Left hindlimb (tissue), 1 donor: ENCODE measurements at regions not wholly inside any gene's neighbourhood (a gene's known extent, or its start where the extent isn't known, plus 50 kb on each side); places are given as distances from the start of the nearest gene placed in this dataset.

Experiments used
- DNase-seq: peaks from one replicate; pipeline ENCODE4 v3.0.0-alpha.2; 2018

DNA sequence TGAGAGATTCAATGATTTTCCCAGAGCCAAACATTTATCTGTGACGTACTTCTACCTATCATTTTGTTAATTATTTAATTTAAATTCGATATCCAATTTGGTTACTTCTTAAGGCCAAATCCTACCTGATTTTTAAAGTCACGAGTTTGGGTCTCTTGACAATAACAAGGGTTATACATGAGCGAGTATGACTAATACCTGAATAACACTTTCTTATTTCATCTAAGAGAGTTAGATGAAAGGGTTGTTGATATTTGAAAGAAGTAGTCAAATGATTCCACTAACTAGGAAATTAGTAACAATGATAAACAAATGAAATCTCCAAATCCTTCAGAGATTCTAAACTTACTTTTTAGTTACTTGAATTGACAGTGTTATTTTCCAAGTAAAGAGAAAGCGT, 1086.9 kb downstream of the XPNPEP1 start:
- DNase-seq, result no peak

DNA sequence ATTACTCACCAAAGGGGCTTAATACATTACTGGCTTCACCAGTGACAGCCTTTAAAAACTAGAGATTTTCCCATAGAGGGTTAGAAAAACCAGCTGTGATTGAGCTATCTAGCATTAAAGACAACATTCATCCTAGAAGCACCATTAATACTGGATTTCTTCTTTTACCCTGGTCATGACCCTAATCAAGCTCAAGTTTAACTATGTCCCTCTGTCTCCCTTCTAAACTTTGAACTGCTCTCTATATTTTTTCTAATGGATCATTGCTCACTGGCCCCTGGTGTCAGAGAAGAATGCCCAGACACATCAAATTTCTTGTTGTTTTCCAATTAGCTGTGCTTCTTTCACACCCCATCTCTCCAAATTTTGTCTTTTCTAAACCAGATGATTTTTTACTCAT, 1101.3 kb downstream of the XPNPEP1 start:
- DNase-seq, result no peak

DNA sequence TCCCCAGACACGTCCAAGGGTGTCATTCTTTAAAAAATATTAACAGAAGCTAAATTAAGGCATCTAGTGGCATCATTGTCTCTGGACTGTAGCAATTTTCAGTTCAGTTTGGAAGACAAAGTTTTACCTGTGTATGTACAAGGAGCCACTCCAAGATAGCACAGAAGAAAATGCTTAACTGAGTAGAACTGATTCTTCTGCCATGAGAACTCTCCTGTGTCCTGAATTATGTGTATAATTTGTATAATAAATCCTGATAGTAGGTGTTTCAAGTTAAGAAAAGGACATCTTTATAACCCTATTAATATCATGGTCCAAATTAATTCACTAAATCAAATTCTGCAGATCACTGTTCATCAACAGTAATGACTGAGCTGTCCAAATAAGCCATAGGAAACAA, 1104.0 kb downstream of the XPNPEP1 start:
- DNase-seq, result no peak

DNA sequence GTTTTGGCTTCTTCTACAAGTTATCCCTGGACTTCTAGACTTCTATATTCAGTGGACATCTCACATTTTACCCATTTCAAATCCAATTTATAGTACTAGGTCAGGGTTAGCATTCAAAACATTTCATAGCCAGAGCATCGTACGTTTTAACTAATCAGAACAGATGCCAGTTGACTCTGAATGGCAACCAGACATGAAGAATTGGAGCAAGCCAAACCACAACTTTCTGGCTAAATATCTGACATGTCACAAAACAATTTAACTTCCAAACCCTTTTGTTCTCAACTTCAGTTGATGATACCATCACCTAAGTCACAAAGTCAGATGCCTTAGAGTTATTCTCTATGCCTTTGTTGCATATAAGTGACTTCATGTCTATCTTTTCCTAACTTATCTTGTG, 1105.7 kb downstream of the XPNPEP1 start:
- DNase-seq, result no peak

DNA sequence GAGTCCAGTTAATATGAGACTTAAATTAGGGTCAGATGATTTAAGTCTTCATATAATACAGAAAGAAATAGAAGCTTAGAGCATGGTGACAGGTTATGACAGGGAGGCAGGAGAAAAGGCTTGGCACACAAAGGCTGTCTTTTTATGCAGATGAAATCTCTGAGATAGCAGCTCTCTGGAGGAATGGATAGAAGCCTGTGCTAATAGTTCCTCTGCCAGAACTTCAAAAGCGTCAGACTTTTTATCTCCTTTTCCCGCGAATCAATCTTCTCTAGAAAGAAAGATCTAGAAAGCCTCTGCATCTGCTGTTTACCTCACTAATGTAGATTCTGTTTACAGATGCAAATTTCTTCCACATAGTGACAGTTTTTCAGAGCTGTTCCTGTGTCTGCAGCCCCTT, 1106.2 kb downstream of the XPNPEP1 start:
- DNase-seq, result no peak

DNA sequence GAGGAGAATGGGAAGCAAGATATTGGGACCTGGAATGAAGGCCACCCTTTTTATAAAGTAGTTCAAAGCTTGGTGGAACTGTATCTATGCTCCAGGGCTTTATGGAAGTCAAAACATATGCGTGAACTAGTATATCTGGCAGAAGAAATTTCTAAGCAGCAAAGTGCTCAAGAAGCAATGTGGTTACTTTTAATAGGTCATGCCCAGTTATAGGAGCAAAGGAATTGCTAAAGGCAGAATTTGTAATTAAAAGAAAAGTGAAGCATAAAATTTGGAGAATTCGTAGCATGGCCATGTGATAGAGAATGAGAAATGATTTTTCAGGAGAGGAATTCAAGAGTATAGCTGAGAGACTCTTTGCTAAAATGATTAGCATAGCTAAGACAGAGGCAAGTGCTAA, 1110.4 kb downstream of the XPNPEP1 start:
- no peak for DNase-seq

DNA sequence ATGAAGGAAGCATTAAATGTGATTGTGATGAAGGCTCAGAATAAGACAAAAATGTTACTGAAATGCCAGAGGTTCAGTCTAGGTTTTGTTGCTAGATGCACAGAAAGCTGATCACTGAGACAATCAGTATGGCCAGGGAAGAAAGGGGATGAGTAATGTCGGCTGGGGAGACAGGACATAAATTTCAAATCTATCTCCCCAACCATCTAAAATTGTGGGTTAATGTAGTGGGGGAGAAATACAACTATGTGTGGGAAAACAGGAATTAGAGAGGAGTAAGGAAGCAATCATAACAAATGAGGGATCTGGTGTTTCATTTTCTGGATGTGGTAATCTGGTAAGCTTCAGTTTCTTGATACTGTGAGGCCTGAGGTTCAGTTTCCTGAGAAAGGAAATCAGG, 1111.0 kb downstream of the XPNPEP1 start:
- DNase-seq, result no peak

DNA sequence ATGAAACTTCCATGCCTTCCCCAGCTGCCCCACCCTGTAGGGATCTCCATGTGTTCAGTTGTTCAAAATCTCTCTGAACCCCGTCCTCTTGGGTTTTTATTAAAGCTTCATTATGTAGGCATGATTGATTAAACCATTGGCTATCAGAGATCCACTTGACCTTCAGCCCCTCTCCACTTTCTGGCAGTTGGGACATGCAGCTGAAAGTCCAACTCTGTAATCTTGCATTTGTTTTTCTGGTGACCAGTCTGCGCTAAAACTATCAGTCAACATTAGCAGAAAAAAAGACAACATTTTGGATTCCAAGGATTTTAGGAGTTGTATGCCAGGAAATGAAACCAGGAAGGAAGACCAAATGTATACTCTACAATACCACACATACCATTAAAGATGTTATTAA, 1115.1 kb downstream of the XPNPEP1 start:
- no peak for DNase-seq

DNA sequence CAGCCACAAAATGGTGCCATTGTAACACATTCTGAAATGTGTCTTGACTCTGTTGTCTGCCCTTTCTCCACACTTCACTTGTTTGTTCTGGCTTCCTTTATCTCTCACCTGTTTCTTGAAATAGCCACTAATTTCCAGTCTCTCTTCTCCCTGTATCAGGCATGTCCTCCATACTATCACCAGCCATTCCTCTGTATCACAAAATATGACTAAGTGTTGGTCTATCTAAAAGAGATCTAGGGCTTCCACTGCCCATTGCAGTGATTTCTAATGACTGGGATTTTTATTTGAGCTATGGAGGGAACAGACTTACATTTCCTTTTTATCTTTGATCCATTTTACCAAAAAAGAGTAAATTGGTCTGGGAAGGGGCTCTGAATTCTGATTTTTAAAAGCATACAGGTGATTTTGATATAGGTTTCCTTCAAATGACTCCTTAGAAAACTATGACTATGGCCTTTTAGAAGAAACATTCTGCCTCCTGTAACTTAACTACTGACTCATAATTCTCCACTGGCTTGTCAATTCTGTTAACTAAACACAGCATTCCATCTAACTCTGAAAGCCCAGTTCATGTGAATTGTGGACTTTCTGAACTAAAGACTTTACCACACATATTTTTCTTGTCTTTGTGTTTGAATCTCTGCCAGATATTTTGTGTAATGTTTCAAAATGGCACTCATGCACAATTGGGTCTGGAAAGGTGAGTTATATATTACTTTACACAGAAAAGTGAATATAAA, 1121.4 kb downstream of the XPNPEP1 start:
- DNase-seq, result no peak

DNA sequence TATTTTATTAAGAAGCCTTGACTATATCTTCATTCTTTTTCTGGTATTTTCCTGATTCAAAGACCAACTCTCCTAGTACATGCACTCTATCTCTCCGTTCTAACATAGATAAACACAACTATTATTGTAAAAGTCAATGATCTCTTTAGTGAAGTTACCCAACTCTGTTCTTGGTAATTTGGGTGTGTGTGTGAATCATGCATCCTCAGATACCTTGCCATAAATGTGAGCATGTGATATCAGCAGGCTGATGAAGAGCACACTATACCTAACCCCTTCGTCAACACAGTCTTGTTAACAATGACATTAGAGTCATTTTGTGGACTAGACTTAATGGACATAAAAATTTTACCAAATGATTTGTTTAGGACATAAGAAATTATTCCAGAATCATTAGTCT, 1122.1 kb downstream of the XPNPEP1 start:
- no peak for DNase-seq

DNA sequence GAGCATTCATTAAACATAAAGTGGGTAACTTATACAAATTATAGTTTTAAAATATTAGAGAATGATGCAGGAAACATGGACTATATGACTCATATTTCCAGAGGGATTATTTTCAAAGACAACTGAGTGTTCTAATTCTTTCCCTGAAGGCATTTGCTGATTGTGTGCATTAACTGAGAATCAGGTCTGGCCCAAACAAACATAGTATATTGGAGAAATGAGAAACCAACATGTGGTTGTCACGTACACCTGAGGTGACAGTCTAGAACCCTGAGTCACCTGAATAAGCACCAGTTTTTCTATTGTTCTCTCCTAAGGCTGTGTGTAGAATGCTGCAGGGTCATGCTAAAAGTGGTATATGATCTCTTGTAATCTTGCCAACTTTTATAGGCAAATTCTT, 1125.7 kb downstream of the XPNPEP1 start:
- DNase-seq, result no peak

DNA sequence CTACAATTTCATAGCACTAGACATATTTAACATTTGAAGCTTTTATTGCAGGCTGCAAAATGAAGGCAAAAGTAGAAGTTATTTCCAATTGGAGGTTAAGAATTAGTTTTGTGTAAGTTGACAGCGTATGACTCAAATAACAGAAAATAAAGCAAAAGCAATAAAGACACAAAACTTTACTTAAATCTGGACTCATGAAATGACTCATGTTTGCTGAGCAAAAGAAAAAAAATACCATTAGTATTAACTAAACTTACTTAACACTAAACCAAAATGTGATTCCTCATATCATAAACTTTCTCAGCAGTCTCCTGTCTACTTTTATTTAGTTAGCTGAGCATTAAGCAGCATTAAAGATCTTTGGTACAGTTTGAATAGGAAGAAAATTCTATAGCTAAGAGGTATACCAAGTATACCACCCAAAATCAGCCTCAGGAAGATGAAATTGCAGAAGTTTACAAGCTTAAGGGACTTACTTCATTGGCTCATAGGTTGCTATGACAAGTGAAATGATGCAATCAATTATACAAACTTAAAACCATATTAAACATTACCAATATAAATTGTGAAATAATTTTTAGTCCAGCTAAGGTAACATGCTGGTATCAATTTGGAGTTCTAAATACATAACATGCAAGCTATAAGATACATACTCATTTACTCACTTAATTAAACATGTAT, 1131.4 kb downstream of the XPNPEP1 start:
- DNase-seq, result no peak

DNA sequence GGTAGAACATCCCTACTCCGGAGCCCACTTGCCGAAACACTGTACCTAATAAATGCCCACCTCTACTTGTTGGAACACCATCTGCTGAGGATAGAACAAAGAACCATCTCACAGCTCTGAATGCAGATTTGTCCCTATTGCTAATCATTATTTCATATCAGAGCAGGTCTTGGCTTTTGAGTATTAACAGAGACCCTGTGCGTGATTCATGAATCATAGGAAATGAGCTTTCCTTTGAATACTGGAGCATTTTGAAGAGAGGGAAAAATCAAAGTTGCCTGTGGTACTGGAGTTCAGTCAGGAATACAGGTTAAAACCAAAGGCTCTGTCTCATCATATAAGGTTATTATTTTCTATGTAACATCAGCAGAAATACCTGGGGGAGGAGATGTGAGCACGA, 1132.3 kb downstream of the XPNPEP1 start:
- DNase-seq, result no peak

DNA sequence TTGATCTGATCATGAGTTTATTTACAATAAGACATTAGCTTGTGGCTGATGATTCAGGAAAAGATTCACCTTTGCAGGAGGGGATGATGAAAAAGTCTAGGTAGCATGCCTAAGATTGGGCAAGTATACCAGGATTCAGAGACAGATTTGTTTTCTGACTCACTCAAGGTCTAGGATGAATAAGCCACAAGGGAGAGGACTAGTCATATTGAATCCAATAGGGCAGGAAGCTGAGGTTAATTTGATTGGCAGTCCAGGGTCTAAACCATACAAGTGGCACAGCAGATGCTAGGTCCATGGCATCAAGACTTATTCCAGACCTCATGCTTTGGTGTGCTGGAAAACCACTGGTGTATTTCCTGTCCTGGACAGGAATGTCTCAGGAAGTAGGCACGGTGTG, 1133.4 kb downstream of the XPNPEP1 start:
- DNase-seq, result no peak

DNA sequence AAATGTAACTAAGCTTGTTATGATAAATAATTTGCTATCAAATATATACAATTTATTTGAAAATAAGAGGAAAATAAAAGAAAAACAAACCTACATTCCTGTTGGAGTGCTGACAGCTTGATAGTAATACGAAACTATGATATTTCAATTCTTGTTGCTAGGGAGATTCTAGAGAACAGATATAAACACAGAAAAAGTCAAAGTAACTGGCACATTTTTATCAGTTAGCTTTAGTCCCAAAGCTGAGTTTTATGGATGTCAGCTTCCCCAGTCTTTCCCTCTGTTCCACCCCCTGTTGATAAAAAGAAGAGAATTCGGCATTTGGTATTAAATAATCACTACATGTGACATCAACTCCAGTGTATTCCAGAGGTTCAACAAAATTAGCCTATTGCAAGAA, 1134.0 kb downstream of the XPNPEP1 start:
- DNase-seq, result no peak

DNA sequence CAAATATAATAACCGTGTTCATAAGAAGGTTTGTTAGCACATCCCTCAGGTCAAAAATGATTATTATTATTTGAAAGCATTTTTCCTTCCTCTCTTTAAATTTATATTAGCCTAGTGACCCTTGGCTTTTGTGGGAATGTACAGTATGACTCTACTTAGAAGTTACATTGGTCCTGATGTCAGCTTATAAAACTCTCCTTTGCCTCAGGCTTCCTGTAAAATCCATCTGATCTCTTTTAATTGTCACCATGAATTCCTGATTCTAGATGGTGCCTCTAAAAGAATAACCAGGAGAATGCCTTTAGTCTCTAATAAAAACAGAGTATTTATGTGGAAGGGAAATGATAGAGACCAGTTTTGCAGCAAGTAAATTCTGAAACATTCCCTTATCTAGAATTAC, 1134.4 kb downstream of the XPNPEP1 start:
- no peak for DNase-seq

DNA sequence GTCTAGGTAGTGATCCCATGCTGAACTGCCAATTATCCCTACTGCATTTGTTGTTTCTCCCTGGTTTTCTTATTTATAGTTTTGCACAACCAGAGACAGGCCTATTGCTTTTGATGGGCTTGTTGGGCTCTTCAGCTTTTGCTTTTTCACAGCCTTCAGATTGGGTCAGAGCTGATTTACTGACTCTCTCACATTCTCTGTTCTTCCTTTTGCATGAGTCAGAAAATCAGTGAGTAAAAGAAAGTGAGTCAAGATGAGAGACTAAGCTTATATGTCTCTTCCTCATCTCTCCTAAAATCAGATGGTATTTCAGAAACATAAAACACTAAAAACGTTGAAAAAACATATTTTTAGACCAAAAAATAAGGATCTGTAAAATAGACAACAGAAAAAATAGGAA, 1135.4 kb downstream of the XPNPEP1 start:
- DNase-seq, result no peak

DNA sequence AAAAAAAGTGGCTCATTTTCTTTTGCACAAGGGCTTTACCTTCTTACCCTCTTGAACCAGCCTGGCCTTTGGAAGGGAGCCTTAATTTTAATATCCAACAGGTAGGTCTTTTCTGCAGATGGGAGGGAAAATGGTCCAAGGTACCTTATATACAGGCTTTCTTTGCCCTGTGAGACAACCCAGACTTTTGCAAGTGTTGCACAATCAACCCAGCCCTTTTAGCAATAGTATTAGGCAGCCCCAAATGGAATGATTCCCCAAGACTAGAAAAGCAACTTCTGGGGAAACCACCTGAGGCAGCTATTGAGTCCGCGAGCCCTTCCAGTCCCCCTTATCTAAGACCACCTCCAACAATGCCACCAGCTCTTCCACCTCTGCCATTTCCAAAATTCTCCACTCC, 1138.3 kb downstream of the XPNPEP1 start:
- no peak for DNase-seq

DNA sequence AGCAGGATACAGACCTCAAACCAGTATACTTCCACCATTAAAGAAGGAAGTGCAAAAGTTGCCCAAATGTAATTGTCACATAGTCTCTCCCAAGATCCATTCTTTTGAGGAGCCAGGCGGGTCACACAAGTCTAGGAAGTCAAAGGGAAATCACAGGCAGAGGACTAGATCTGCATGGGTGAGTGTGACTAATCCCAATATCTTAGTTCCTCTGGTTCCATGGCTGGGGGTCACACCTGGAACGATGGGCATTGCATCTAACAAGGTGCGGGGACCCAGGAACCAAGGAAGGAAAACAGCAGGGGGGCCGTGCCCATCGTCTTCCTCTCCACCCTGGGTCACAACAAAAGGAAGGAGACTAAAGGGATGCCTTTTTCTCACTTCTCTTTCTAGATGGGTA, 1138.8 kb downstream of the XPNPEP1 start:
- no peak for DNase-seq

DNA sequence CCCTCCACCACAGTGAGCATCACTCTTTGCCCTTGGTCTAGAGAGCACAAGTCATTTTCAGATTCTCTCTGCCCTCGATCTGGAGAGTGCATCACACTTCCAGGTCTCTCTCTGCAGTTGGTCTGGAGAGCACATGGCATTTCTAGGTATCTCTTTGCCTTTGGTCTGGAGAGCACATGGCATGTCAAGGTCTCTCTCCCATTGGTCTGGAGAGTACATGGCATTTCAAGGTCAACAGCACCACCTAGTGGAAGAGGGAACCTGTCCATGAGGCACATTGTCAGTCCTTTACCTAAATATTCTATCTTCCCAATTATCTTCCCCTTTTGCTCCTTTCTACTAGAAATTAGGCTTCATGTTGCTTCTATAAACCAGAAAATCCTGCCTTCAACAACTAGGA, 1139.4 kb downstream of the XPNPEP1 start:
- DNase-seq, result no peak

DNA sequence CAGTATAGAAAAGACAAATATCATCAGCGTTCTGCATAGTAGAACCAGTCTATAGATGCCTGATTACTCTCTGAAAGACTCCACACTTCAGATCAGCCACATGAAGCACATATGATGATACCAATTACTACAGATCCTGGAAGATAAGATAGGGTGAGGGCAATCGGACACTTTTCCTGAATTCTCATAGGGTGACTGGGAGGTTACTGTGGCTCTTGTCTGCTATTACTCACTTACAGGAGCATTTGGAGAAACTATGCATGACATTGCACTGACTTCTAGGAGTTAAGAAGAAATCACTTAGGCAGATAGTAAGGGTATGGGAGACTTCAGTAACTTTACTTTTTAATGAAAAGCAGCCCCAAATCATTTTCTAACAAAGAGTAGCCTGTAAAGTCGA, 1140.9 kb downstream of the XPNPEP1 start:
- DNase-seq, result no peak

DNA sequence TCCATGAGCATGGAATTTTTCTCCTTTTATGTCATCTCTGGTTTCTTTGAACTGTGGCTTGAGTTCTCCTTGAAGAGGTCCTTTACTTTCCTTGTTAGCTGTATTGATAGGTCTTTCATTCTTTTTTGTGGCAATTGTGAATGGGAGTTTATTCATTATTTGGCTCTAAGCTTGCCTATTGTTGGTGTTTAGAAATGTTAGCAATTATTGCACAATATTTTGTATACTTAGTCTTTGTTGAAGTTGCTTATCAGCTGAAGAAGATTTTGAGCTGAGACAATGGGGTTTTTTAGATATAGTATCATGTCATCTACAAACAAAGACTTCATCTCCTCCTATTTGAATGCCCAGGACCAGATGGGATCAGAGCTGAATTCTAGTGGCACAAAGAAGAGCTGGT, 1143.8 kb downstream of the XPNPEP1 start:
- no peak for DNase-seq

DNA sequence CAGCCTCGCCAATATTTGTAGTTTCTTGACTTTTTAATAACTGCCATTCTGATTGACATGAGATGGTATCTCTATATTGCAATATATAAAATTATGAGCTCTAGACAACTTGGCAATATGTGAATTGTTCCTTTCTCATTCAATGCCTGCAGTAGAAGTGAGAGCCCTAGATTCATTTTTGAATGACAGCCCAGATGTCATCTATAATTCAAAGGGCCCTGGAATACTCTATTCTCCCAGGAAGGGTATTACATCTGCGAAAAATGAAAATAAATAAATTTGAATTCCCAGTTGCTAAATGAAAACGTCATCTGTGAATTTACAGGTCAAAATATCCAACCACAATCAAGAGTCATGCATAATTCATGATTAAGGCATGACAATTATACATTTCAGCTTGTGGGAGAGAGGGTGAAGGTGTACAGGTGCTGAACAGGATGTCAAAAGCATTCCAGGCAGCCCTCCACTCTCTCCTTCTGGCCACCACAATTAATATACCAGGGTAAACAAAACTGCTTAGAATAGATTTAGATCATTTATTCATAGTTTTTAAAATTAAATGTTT, 1147.3 kb downstream of the XPNPEP1 start:
- DNase-seq, result no peak

DNA sequence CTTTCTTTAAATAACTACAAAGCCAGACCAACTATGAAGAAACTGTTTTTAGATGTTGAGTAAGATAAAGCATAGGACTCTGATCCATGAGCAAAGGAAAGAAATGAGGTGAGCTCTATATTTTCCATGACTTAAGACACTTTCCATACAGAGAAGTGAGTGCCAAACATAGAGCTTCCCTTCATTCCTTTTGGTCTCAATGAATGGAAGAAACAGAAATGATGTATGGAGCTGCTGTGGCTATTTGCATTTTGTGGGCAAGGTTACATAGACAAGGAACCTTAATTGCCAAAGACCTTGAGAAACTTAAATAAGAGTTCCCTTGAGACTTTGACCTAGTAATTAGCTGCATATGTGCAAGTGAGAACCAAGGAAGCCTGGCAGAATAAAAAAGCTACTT, 1152.2 kb downstream of the XPNPEP1 start:
- no peak for DNase-seq

DNA sequence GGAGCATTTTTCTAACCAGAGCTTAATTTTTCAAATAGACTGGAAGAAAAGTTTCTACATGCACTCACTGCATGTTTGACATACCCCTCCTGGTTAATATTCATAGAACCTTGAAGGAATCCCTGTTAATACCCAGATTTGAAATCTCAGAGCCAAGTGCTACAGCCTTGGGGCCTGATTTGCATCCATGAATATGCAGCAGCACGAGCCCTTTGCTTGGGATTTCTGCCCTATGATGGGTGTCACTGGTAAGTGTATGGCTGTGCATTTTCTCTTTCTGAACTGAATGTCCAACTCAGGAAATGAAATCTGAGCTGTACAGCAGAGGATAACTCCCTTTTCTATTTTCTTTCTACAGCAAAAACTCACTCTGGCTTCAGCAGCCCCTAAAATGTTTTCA, 1157.5 kb downstream of the XPNPEP1 start:
- no peak for DNase-seq
